DND-41 (cell line): ENCODE measurements at regions not wholly inside any gene's neighbourhood (a gene's known extent, or its start where the extent isn't known, plus 50 kb on each side); places are given as distances from the start of the nearest gene placed in this dataset.

Experiments
- ATAC-seq: fragments of 200-7000 bp; cut with Tn5 transposase; 3 replicates; pipeline ENCODE4 v1.9.1; 2021; ENCODE audit warnings: low read depth; ENCODE audit not compliant: insufficient read depth
- DNase-seq: peaks from one replicate; pipeline ENCODE4 v3.0.0-alpha.2; 2020
- H2AFZ ChIP-seq: 2 replicates; pipeline ENCODE4 v1.6.0; 2012; ENCODE audit warnings: low read depth, low read length
- H3K27ac ChIP-seq: 2 replicates; pipeline ENCODE4 v1.5.1; 2012; ENCODE audit warnings: low read length, inconsistent platforms
- H3K27me3 ChIP-seq: fragments of 200-600 bp; sonication (generic); 2 replicates; pipeline ENCODE4 v1.6.0; 2012; ENCODE audit warnings: low read length, mild to moderate bottlenecking, inconsistent platforms; ENCODE audit not compliant: insufficient read depth, poor library complexity
- H3K36me3 ChIP-seq: 2 replicates; pipeline ENCODE4 v1.5.1; 2012; ENCODE audit warnings: low read length, inconsistent platforms; ENCODE audit not compliant: insufficient read depth
- H3K4me1 ChIP-seq: 2 replicates; pipeline ENCODE4 v1.5.1; 2012; ENCODE audit warnings: mild to moderate bottlenecking, low read length; ENCODE audit not compliant: insufficient read depth
- H3K4me2 ChIP-seq: 2 replicates; pipeline ENCODE4 v1.6.0; 2012; ENCODE audit warnings: mild to moderate bottlenecking, moderate library complexity, low read length, inconsistent platforms; ENCODE audit not compliant: insufficient read depth
- H3K4me3 ChIP-seq, 2 experiments: fragments of 200-600 bp in 1 of 2; shearing (Covaris generic) in 1 of 2; 2 replicates each; pipeline ENCODE4 v1.5.1; 2012 to 2016; ENCODE audit warnings: inconsistent platforms in 2 of 2, low read length in 2 of 2, mild to moderate bottlenecking in 2 of 2, low read depth in 1 of 2, moderate library complexity in 1 of 2
- H3K79me2 ChIP-seq: 2 replicates; pipeline ENCODE4 v1.6.0; 2012; ENCODE audit warnings: low read length, inconsistent platforms; ENCODE audit not compliant: insufficient read depth
- H3K9ac ChIP-seq: 2 replicates; pipeline ENCODE4 v1.6.0; 2012; ENCODE audit warnings: low read depth, mild to moderate bottlenecking, inconsistent platforms, low read length, moderate library complexity
- H3K9me3 ChIP-seq: 2 replicates; pipeline ENCODE4 v1.5.1; 2012; ENCODE audit warnings: low read length, moderate library complexity, mild to moderate bottlenecking, inconsistent platforms; ENCODE audit not compliant: insufficient read depth, severe bottlenecking
- H4K20me1 ChIP-seq: 2 replicates; pipeline ENCODE4 v1.6.0; 2012; ENCODE audit warnings: low read length; ENCODE audit not compliant: insufficient read depth
- CTCF ChIP-seq: IDR thresholded peaks from 2 replicates; pipeline ENCODE4 v1.5.1; 2012; ENCODE audit warnings: borderline replicate concordance, low read length, moderate library complexity, mild to moderate bottlenecking; ENCODE audit not compliant: poor library complexity, severe bottlenecking; ENCODE audit errors: extremely low read depth
- EZH2 ChIP-seq: IDR thresholded peaks from 3 replicates; pipeline ENCODE4 v1.6.1; 2012; ENCODE audit warnings: borderline replicate concordance, low read depth, mild to moderate bottlenecking, moderate library complexity, low read length, inconsistent platforms; ENCODE audit not compliant: severe bottlenecking

GRCh38 chr1:60141743-60142142, 68.2 kb upstream of the C1orf87 start:
- no peak overlapping the region for H3K9ac ChIP-seq
- DNase-seq, result no peak
- no peak overlapping the region for H2AFZ ChIP-seq
- no peaks in the 10 kb centered on the region for H3K4me1 ChIP-seq
- no peaks in the 10 kb centered on the region for H3K9me3 ChIP-seq
- no peaks in the 10 kb centered on the region for H3K36me3 ChIP-seq
- H4K20me1 ChIP-seq, result no peaks in the 10 kb centered on the region
- no peaks in the 10 kb centered on the region for H3K79me2 ChIP-seq
- no peak for TF ChIP-seq EZH2
- no peak for TF ChIP-seq CTCF
- no peak for ATAC-seq
- H3K27me3 ChIP-seq, result no peaks in the 10 kb centered on the region
- no peak overlapping the region for H3K27ac ChIP-seq
- H3K4me3 ChIP-seq, result no peak overlapping the region
- no peak overlapping the region for H3K4me2 ChIP-seq

GRCh38 chr1:60141276-60141675, 67.7 kb upstream of the C1orf87 start:
- Histone ChIP-seq H2AFZ (no peak overlapping the region), H3K79me2 (no peaks in the 10 kb centered on the region), H3K27ac (no peak overlapping the region), H3K4me3 (no peak overlapping the region), H4K20me1 (no peaks in the 10 kb centered on the region), H3K9ac (no peak overlapping the region), H3K4me1 (no peaks in the 10 kb centered on the region), H3K36me3 (no peaks in the 10 kb centered on the region), H3K27me3 (no peaks in the 10 kb centered on the region), H3K9me3 (no peaks in the 10 kb centered on the region), H3K4me2 (no peak overlapping the region)
- DNase-seq (no peak), ATAC-seq (no peak)
- no peak for TF ChIP-seq CTCF
- TF ChIP-seq EZH2, result no peak

GRCh38 chr1:60137406-60137805, 63.8 kb upstream of the C1orf87 start:
- no peak for ATAC-seq
- Histone ChIP-seq H3K27ac (no peak overlapping the region), H3K4me3 (no peak overlapping the region), H3K9me3 (no peaks in the 10 kb centered on the region), H3K9ac (no peak overlapping the region), H3K4me1 (no peaks in the 10 kb centered on the region), H4K20me1 (no peaks in the 10 kb centered on the region), H3K4me2 (no peak overlapping the region), H2AFZ (no peak overlapping the region), H3K79me2 (no peaks in the 10 kb centered on the region), H3K27me3 (no peaks in the 10 kb centered on the region), H3K36me3 (no peaks in the 10 kb centered on the region)
- TF ChIP-seq CTCF, result no peak
- no peak for DNase-seq

GRCh38 chr1:60136395-60136794, 62.8 kb upstream of the C1orf87 start:
- no peaks in the 10 kb centered on the region for H3K4me1 ChIP-seq
- no peak for TF ChIP-seq CTCF
- no peak for TF ChIP-seq EZH2
- no peak overlapping the region for H2AFZ ChIP-seq

More at GRCh38 chr1:60136395-60136794, 62.8 kb upstream of the C1orf87 start:
- ATAC-seq (no peak), DNase-seq (no peak)
- no peaks in the 10 kb centered on the region for H4K20me1 ChIP-seq
- H3K36me3 ChIP-seq, result no peaks in the 10 kb centered on the region
- no peaks in the 10 kb centered on the region for H3K79me2 ChIP-seq
- no peak overlapping the region for H3K4me2 ChIP-seq
- H3K9ac ChIP-seq, result no peak overlapping the region
- H3K27ac ChIP-seq, result no peak overlapping the region
- no peaks in the 10 kb centered on the region for H3K9me3 ChIP-seq
- no peak overlapping the region for H3K4me3 ChIP-seq
- no peaks in the 10 kb centered on the region for H3K27me3 ChIP-seq
